ENCODE measurements at regions not wholly inside any gene's neighbourhood (a gene's known extent, or its start where the extent isn't known, plus 50 kb on each side); places are given as distances from the start of the nearest gene placed in this dataset.

- peak; percentile 75 for TF ChIP-seq SMAD4 (CRISPR knock-in tag; conservative IDR thresholded peaks at IDR 0.05)
- no peak for TF ChIP-seq POLR3G (IDR thresholded peaks at IDR 0.05; ENCODE audit: extremely low read depth, insufficient read length, insufficient replicate concordance)
- no peak for TF ChIP-seq CHD4 (IDR thresholded peaks at IDR 0.05; ENCODE audit: insufficient read depth, insufficient replicate concordance, low read depth, low read length, poor library complexity, severe bottlenecking)
- no peak for TF ChIP-seq NFATC3 (IDR thresholded peaks at IDR 0.05)
- TF ChIP-seq, protein P1, sequence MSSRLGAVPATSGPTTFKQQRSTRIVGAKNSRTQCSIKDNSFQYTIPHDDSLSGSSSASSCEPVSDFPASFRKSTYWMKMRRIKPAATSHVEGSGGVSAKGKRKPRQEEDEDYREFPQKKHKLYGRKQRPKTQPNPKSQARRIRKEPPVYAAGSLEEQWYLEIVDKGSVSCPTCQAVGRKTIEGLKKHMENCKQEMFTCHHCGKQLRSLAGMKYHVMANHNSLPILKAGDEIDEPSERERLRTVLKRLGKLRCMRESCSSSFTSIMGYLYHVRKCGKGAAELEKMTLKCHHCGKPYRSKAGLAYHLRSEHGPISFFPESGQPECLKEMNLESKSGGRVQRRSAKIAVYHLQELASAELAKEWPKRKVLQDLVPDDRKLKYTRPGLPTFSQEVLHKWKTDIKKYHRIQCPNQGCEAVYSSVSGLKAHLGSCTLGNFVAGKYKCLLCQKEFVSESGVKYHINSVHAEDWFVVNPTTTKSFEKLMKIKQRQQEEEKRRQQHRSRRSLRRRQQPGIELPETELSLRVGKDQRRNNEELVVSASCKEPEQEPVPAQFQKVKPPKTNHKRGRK (tag; IDR thresholded peaks at IDR 0.05) = no peak
- TF ChIP-seq C11orf30 (IDR thresholded peaks at IDR 0.05; ENCODE audit: low read depth) = no peak
- TF ChIP-seq NFIX (CRISPR knock-in tag; IDR thresholded peaks at IDR 0.05; ENCODE audit: low read depth) = no peak
- TF ChIP-seq ZNF586 (CRISPR knock-in tag; conservative IDR thresholded peaks at IDR 0.05) = no peak
- no peak for TF ChIP-seq MIER1 (IDR thresholded peaks at IDR 0.05; ENCODE audit: low read depth)
- no peak for TF ChIP-seq EGR1 (conservative IDR thresholded peaks at IDR 0.05)
- TF ChIP-seq SNIP1 (IDR thresholded peaks at IDR 0.05; ENCODE audit: low read depth) = no peak
- TF ChIP-seq OTX1 (CRISPR knock-in tag; IDR thresholded peaks at IDR 0.05) = no peak
- TF ChIP-seq ZNF134 (CRISPR knock-in tag; conservative IDR thresholded peaks at IDR 0.05) = no peak
- TF ChIP-seq, protein P2, sequence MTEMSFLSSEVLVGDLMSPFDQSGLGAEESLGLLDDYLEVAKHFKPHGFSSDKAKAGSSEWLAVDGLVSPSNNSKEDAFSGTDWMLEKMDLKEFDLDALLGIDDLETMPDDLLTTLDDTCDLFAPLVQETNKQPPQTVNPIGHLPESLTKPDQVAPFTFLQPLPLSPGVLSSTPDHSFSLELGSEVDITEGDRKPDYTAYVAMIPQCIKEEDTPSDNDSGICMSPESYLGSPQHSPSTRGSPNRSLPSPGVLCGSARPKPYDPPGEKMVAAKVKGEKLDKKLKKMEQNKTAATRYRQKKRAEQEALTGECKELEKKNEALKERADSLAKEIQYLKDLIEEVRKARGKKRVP (CRISPR knock-in tag; IDR thresholded peaks at IDR 0.05) = no peak
- no peak for TF ChIP-seq ZNF561 (CRISPR knock-in tag; conservative IDR thresholded peaks at IDR 0.05)
Observed at GRCh38 chr19:21611659-21612402, 106.4 kb downstream of the ZNF429 start (continued).

Measured in K562 (cell line).